ENCODE measurements at regions not wholly inside any gene's neighbourhood (a gene's known extent, or its start where the extent isn't known, plus 50 kb on each side); places are given as distances from the start of the nearest gene placed in this dataset.

GRCh38 chr17:33696102-33696501 is 403.0 kb upstream of the ASIC2 start:
- intact Hi-C loops (cut with micrococcal nuclease) (no loop called here), dilution Hi-C loops (cut with MboI; ENCODE audit: extremely low pct_ligation_motif_present, low sequenced_read_pairs) (no loop called here)
- Histone ChIP-seq H3K36me3 (ENCODE audit: control insufficient read depth in 2 of 2, extremely low read depth in 1 of 2, insufficient read depth in 2 of 2, low read length in 2 of 2) (no peaks in the 10 kb centered on the region), H2AFZ (ENCODE audit: low read depth, low read length) (no peak overlapping the region), H3K27me3 (ENCODE audit: control insufficient read depth in 2 of 2, insufficient read depth in 2 of 2, low read length in 2 of 2) (no peaks in the 10 kb centered on the region), H3K27ac (ENCODE audit: insufficient read depth, low read depth, low read length) (no peak overlapping the region), H3K9me3 (replicated peaks; ENCODE audit: control insufficient read depth, insufficient read depth, low read length) (no peaks in the 10 kb centered on the region), H3K4me1 (ENCODE audit: control insufficient read depth, extremely low read depth, insufficient read depth, low read length) (no peaks in the 10 kb centered on the region), H3K79me2 (ENCODE audit: control insufficient read depth, insufficient read depth, low read length) (no peaks in the 10 kb centered on the region), H3K4me2 (ENCODE audit: insufficient read depth, low read length) (no peak overlapping the region), H3K9ac (replicated peaks; ENCODE audit: extremely low read depth, insufficient read depth, low read length) (no peak overlapping the region), H3K4me3 (replicated peaks in 1 of 3; ENCODE audit: insufficient read depth in 1 of 3, low read depth in 1 of 3, low read length in 3 of 3) (no peak overlapping the region), H4K20me1 (replicated peaks; ENCODE audit: control insufficient read depth, extremely low read depth, insufficient read depth, low read length) (no peaks in the 10 kb centered on the region), H3K9me1 (replicated peaks; ENCODE audit: control insufficient read depth, extremely low read depth, insufficient read depth, low read length) (no peaks in the 10 kb centered on the region)
- BruUV-seq (replicated peaks) = no TSS peak
- ChIA-PET POLR2A (no interaction called here), CTCF (no interaction called here)
- TF ChIP-seq MAX (IDR thresholded peaks at IDR 0.05; ENCODE audit: insufficient read depth, insufficient read length) (no peak), POLR2A (IDR thresholded peaks at IDR 0.05; ENCODE audit: low read depth, low read length) (no peak), GATA2 (IDR thresholded peaks at IDR 0.05; ENCODE audit: insufficient read depth, insufficient read length, low read depth, low read length) (no peak), MYC (IDR thresholded peaks at IDR 0.05; ENCODE audit: low read depth, low read length) (no peak), JUN (IDR thresholded peaks at IDR 0.05; ENCODE audit: borderline replicate concordance, insufficient read depth, insufficient read length, low read depth) (no peak), FOS (IDR thresholded peaks at IDR 0.05; ENCODE audit: borderline replicate concordance, insufficient read depth, low read length) (no peak), POLR2AphosphoS5 (IDR thresholded peaks at IDR 0.05; ENCODE audit: insufficient read depth, low read depth, low read length) (no peak), EZH2 (IDR thresholded peaks at IDR 0.05; ENCODE audit: borderline replicate concordance, low read depth, low read length, severe bottlenecking) (no peak), CTCF (IDR thresholded peaks at IDR 0.05; ENCODE audit: extremely low read depth in 1 of 2, insufficient read depth in 1 of 2, low read depth in 1 of 2, low read length in 2 of 2) (no peak)
- no peak for FAIRE-seq
- no peak for DNase-seq (ENCODE audit: low read depth, low spot score)

Measured in endothelial cell of umbilical vein (primary cell).